ENCODE measurements at regions not wholly inside any gene's neighbourhood (a gene's known extent, or its start where the extent isn't known, plus 50 kb on each side); places are given as distances from the start of the nearest gene placed in this dataset.

- TF ChIP-seq EZH2phosphoT487 (IDR thresholded peaks at IDR 0.05; ENCODE audit: borderline replicate concordance), result no peak
- TF ChIP-seq, protein P1, sequence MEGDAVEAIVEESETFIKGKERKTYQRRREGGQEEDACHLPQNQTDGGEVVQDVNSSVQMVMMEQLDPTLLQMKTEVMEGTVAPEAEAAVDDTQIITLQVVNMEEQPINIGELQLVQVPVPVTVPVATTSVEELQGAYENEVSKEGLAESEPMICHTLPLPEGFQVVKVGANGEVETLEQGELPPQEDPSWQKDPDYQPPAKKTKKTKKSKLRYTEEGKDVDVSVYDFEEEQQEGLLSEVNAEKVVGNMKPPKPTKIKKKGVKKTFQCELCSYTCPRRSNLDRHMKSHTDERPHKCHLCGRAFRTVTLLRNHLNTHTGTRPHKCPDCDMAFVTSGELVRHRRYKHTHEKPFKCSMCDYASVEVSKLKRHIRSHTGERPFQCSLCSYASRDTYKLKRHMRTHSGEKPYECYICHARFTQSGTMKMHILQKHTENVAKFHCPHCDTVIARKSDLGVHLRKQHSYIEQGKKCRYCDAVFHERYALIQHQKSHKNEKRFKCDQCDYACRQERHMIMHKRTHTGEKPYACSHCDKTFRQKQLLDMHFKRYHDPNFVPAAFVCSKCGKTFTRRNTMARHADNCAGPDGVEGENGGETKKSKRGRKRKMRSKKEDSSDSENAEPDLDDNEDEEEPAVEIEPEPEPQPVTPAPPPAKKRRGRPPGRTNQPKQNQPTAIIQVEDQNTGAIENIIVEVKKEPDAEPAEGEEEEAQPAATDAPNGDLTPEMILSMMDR (conservative IDR thresholded peaks at IDR 0.05; ENCODE audit: low read length), result no peak
- Histone ChIP-seq H3K4me2 (ENCODE audit: low read depth, low read length, poor library complexity, severe bottlenecking) (no peak overlapping the region), H4K20me1 (ENCODE audit: insufficient read depth, low read length, poor library complexity, severe bottlenecking) (no peaks in the 10 kb centered on the region), H3K4me3 (ENCODE audit: low read length, poor library complexity, severe bottlenecking) (no peak overlapping the region), H3K4me1 (ENCODE audit: insufficient read depth, low read length, poor library complexity, severe bottlenecking) (no peaks in the 10 kb centered on the region), H2AFZ (ENCODE audit: low read length) (no peak overlapping the region), H3K36me3 (ENCODE audit: insufficient read depth, low read length) (no peaks in the 10 kb centered on the region), H3K9ac (ENCODE audit: low read depth, low read length, poor library complexity, severe bottlenecking) (no peak overlapping the region), H3K9me2 (replicated peaks; ENCODE audit: low read depth, low read length) (no peaks in the 10 kb centered on the region), H3K27me3 (ENCODE audit: insufficient read depth, low read length, poor library complexity, severe bottlenecking) (no peaks in the 10 kb centered on the region), H3K9me3 (ENCODE audit: insufficient read depth, low read depth, low read length) (no peaks in the 10 kb centered on the region), H3K79me2 (ENCODE audit: insufficient read depth, low read length) (no peaks in the 10 kb centered on the region), H3F3A (ENCODE audit: low read depth) (no peaks in the 10 kb centered on the region)
Measured at GRCh38 chr18:29164020-29164706, 987.2 kb upstream of the CDH2 start.

GRCh38 chr18:29163596-29163995 lies 986.7 kb upstream of the CDH2 start:
- Histone ChIP-seq H3K9me3 (ENCODE audit: insufficient read depth, low read depth, low read length) (no peaks in the 10 kb centered on the region), H4K20me1 (ENCODE audit: insufficient read depth, low read length, poor library complexity, severe bottlenecking) (no peaks in the 10 kb centered on the region), H3K4me1 (ENCODE audit: insufficient read depth, low read length, poor library complexity, severe bottlenecking) (no peaks in the 10 kb centered on the region), H2AFZ (ENCODE audit: low read length) (no peak overlapping the region), H3K27me3 (ENCODE audit: insufficient read depth, low read length, poor library complexity, severe bottlenecking) (no peaks in the 10 kb centered on the region), H3K4me3 (ENCODE audit: low read length, poor library complexity, severe bottlenecking) (no peak overlapping the region), H3K36me3 (ENCODE audit: insufficient read depth, low read length) (no peaks in the 10 kb centered on the region), H3K9me2 (replicated peaks; ENCODE audit: low read depth, low read length) (no peaks in the 10 kb centered on the region), H3K9ac (ENCODE audit: low read depth, low read length, poor library complexity, severe bottlenecking) (no peak overlapping the region), H3K4me2 (ENCODE audit: low read depth, low read length, poor library complexity, severe bottlenecking) (no peak overlapping the region), H3K79me2 (ENCODE audit: insufficient read depth, low read length) (no peaks in the 10 kb centered on the region), H3F3A (ENCODE audit: low read depth) (no peaks in the 10 kb centered on the region)
- TF ChIP-seq EZH2phosphoT487 (IDR thresholded peaks at IDR 0.05; ENCODE audit: borderline replicate concordance), result no peak
- TF ChIP-seq, protein P1 (conservative IDR thresholded peaks at IDR 0.05; ENCODE audit: low read length), result no peak

- Histone ChIP-seq H3K9me2 (replicated peaks; ENCODE audit: low read depth, low read length) (no peaks in the 10 kb centered on the region), H3K4me2 (ENCODE audit: low read depth, low read length, poor library complexity, severe bottlenecking) (no peak overlapping the region), H3K9ac (ENCODE audit: low read depth, low read length, poor library complexity, severe bottlenecking) (no peak overlapping the region), H2AFZ (ENCODE audit: low read length) (no peak overlapping the region), H3K9me3 (ENCODE audit: insufficient read depth, low read depth, low read length) (no peaks in the 10 kb centered on the region), H3K4me1 (ENCODE audit: insufficient read depth, low read length, poor library complexity, severe bottlenecking) (no peaks in the 10 kb centered on the region), H3K27me3 (ENCODE audit: insufficient read depth, low read length, poor library complexity, severe bottlenecking) (no peaks in the 10 kb centered on the region), H3K79me2 (ENCODE audit: insufficient read depth, low read length) (no peaks in the 10 kb centered on the region), H3K4me3 (ENCODE audit: low read length, poor library complexity, severe bottlenecking) (no peak overlapping the region), H3F3A (ENCODE audit: low read depth) (no peaks in the 10 kb centered on the region), H3K36me3 (ENCODE audit: insufficient read depth, low read length) (no peaks in the 10 kb centered on the region), H4K20me1 (ENCODE audit: insufficient read depth, low read length, poor library complexity, severe bottlenecking) (no peaks in the 10 kb centered on the region)
- TF ChIP-seq, protein P1 (conservative IDR thresholded peaks at IDR 0.05; ENCODE audit: low read length), result no peak
- TF ChIP-seq EZH2phosphoT487 (IDR thresholded peaks at IDR 0.05; ENCODE audit: borderline replicate concordance), result no peak
Measured at GRCh38 chr18:29161429-29161828, 984.5 kb upstream of the CDH2 start.
